Body of pancreas (tissue), 4 donors: ENCODE measurements at regions not wholly inside any gene's neighbourhood (a gene's known extent, or its start where the extent isn't known, plus 50 kb on each side); places are given as distances from the start of the nearest gene placed in this dataset.

Experiments used
- POLR2A ChIP-seq, 3 donors: fragments of 450-650 bp; IDR thresholded peaks; one replicate each; pipeline ENCODE4 v1.6.1; 2016; ENCODE audit warnings: antibody characterized with exemption in 3 of 3, mild to moderate bottlenecking in 2 of 3
- TF ChIP-seq, protein P1 (sequence below), 7 experiments: fragments of 450-650 bp in 4 of 7; fragments of 200-600 bp in 3 of 7; sonication (generic) in 3 of 7; IDR thresholded peaks; one replicate each; pipeline ENCODE4 v1.5.1; 2016 to 2019; ENCODE audit warnings: antibody characterized with exemption in 7 of 7

DNA sequence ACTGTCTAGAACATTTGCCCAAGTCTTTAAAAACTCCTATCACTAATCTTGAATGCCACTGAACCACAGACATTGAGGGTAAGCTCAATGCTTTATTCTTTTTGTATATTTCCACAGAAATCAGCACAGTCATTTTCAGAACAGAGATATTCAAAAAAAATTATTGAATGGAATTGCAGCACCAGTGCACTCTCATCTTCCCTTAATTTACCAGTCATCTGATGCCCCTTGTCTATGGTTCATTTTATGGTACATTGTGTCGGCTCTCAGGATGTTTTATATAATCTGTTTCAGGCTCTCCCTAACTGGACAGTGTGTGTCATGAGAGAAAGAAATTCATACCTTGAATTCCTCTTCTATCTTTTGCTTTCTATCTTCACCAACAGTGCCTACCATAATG is 158.4 kb upstream of the NR4A3 start:
- TF ChIP-seq, protein P1, sequence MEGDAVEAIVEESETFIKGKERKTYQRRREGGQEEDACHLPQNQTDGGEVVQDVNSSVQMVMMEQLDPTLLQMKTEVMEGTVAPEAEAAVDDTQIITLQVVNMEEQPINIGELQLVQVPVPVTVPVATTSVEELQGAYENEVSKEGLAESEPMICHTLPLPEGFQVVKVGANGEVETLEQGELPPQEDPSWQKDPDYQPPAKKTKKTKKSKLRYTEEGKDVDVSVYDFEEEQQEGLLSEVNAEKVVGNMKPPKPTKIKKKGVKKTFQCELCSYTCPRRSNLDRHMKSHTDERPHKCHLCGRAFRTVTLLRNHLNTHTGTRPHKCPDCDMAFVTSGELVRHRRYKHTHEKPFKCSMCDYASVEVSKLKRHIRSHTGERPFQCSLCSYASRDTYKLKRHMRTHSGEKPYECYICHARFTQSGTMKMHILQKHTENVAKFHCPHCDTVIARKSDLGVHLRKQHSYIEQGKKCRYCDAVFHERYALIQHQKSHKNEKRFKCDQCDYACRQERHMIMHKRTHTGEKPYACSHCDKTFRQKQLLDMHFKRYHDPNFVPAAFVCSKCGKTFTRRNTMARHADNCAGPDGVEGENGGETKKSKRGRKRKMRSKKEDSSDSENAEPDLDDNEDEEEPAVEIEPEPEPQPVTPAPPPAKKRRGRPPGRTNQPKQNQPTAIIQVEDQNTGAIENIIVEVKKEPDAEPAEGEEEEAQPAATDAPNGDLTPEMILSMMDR (IDR thresholded peaks at IDR 0.05) = no peak
- TF ChIP-seq POLR2A (IDR thresholded peaks at IDR 0.05) = no peak
